ENCODE measurements at regions not wholly inside any gene's neighbourhood (a gene's known extent, or its start where the extent isn't known, plus 50 kb on each side); places are given as distances from the start of the nearest gene placed in this dataset.

DNA sequence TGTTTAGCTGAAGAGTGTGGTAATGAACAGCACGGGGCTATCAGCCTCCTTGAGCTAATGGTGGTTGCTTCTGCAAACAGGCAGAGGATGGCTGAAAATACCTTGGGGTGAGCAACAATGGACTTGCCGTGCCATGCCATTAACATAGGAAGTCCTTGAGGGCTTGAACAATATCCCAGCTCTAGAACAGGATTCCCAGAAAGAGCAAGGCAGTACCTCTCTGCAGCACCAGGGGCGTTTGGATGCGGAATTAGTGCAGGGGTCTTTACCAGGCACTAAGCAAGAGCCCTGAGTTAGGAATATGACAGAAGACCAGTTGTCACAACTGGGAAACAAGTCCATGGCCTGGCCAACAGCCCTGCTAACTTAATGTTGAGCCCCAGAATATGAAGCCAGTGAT is 143.2 kb upstream of the COBL start (continued):
- TF ChIP-seq, protein P1, sequence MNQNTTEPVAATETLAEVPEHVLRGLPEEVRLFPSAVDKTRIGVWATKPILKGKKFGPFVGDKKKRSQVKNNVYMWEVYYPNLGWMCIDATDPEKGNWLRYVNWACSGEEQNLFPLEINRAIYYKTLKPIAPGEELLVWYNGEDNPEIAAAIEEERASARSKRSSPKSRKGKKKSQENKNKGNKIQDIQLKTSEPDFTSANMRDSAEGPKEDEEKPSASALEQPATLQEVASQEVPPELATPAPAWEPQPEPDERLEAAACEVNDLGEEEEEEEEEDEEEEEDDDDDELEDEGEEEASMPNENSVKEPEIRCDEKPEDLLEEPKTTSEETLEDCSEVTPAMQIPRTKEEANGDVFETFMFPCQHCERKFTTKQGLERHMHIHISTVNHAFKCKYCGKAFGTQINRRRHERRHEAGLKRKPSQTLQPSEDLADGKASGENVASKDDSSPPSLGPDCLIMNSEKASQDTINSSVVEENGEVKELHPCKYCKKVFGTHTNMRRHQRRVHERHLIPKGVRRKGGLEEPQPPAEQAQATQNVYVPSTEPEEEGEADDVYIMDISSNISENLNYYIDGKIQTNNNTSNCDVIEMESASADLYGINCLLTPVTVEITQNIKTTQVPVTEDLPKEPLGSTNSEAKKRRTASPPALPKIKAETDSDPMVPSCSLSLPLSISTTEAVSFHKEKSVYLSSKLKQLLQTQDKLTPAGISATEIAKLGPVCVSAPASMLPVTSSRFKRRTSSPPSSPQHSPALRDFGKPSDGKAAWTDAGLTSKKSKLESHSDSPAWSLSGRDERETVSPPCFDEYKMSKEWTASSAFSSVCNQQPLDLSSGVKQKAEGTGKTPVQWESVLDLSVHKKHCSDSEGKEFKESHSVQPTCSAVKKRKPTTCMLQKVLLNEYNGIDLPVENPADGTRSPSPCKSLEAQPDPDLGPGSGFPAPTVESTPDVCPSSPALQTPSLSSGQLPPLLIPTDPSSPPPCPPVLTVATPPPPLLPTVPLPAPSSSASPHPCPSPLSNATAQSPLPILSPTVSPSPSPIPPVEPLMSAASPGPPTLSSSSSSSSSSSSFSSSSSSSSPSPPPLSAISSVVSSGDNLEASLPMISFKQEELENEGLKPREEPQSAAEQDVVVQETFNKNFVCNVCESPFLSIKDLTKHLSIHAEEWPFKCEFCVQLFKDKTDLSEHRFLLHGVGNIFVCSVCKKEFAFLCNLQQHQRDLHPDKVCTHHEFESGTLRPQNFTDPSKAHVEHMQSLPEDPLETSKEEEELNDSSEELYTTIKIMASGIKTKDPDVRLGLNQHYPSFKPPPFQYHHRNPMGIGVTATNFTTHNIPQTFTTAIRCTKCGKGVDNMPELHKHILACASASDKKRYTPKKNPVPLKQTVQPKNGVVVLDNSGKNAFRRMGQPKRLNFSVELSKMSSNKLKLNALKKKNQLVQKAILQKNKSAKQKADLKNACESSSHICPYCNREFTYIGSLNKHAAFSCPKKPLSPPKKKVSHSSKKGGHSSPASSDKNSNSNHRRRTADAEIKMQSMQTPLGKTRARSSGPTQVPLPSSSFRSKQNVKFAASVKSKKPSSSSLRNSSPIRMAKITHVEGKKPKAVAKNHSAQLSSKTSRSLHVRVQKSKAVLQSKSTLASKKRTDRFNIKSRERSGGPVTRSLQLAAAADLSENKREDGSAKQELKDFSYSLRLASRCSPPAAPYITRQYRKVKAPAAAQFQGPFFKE (tag by site-specific recombination; IDR thresholded peaks at IDR 0.05; ENCODE audit: borderline replicate concordance): no peak
- TF ChIP-seq ZNF664 (tag by site-specific recombination; IDR thresholded peaks at IDR 0.05): no peak
- no peak for TF ChIP-seq SP7 (tag by site-specific recombination; IDR thresholded peaks at IDR 0.05)
- TF ChIP-seq KLF10 (tag by site-specific recombination; IDR thresholded peaks at IDR 0.05): no peak
- TF ChIP-seq MYNN (tag by site-specific recombination; IDR thresholded peaks at IDR 0.05; ENCODE audit: borderline replicate concordance): no peak
- no peak for TF ChIP-seq ZNF776 (tag by site-specific recombination; IDR thresholded peaks at IDR 0.05; ENCODE audit: borderline replicate concordance)
- no peak for TF ChIP-seq ZNF324 (tag by site-specific recombination; IDR thresholded peaks at IDR 0.05)
- no peak for TF ChIP-seq ZSCAN16 (tag by site-specific recombination; IDR thresholded peaks at IDR 0.05)
- TF ChIP-seq ZFHX2 (tag by site-specific recombination; conservative IDR thresholded peaks at IDR 0.05): no peak
- TF ChIP-seq, protein P2, sequence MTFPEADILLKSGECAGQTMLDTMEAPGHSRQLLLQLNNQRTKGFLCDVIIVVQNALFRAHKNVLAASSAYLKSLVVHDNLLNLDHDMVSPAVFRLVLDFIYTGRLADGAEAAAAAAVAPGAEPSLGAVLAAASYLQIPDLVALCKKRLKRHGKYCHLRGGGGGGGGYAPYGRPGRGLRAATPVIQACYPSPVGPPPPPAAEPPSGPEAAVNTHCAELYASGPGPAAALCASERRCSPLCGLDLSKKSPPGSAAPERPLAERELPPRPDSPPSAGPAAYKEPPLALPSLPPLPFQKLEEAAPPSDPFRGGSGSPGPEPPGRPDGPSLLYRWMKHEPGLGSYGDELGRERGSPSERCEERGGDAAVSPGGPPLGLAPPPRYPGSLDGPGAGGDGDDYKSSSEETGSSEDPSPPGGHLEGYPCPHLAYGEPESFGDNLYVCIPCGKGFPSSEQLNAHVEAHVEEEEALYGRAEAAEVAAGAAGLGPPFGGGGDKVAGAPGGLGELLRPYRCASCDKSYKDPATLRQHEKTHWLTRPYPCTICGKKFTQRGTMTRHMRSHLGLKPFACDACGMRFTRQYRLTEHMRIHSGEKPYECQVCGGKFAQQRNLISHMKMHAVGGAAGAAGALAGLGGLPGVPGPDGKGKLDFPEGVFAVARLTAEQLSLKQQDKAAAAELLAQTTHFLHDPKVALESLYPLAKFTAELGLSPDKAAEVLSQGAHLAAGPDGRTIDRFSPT (tag by site-specific recombination; IDR thresholded peaks at IDR 0.05): no peak
- TF ChIP-seq KLF8 (tag by site-specific recombination; IDR thresholded peaks at IDR 0.05): no peak

DNA sequence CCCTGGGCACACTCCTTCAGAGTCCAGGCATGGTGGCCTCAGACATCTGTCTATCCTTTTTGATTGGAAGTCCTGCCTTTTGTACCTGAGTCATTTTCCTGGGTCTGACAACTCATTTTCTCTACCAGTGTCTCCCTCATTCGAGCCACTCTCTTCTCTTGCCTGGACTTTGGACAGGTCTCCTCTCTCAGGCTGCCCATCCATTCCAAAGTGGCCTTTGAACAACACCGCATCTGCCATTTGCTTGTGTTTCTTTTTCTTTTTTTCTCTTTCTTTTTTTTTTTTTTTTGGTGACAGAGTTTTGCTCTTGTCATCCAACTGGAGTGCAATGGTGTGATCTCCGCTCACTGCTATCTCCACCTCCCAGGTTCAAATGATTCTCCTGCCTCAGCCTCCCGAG is 142.1 kb upstream of the COBL start:
- Histone ChIP-seq H3K27ac (ENCODE audit: extremely low read depth, low read depth, low read length) (no peak overlapping the region), H3K9me3 (ENCODE audit: control insufficient read depth, insufficient read depth, low read depth, low read length) (no peaks in the 10 kb centered on the region), H3K4me3 (ENCODE audit: low read depth, low read length) (no peak overlapping the region), H3K4me1 (ENCODE audit: control insufficient read depth, insufficient read depth, low read length) (peaks cover 8% of the 10 kb centered on the region), H3K36me3 (ENCODE audit: control insufficient read depth in 2 of 2, insufficient read depth in 1 of 2, low read length in 2 of 2) (no peaks in the 10 kb centered on the region)
- CTCF ChIA-PET: no interaction called here
- TF ChIP-seq ZFP37 (tag by site-specific recombination; IDR thresholded peaks at IDR 0.05): no peak
- no peak for TF ChIP-seq ZNF677 (tag by site-specific recombination; IDR thresholded peaks at IDR 0.05)
- TF ChIP-seq ZNF548 (tag by site-specific recombination; IDR thresholded peaks at IDR 0.05): no peak
- no peak for TF ChIP-seq ZBTB20 (tag by site-specific recombination; IDR thresholded peaks at IDR 0.05)
- TF ChIP-seq, protein P3, sequence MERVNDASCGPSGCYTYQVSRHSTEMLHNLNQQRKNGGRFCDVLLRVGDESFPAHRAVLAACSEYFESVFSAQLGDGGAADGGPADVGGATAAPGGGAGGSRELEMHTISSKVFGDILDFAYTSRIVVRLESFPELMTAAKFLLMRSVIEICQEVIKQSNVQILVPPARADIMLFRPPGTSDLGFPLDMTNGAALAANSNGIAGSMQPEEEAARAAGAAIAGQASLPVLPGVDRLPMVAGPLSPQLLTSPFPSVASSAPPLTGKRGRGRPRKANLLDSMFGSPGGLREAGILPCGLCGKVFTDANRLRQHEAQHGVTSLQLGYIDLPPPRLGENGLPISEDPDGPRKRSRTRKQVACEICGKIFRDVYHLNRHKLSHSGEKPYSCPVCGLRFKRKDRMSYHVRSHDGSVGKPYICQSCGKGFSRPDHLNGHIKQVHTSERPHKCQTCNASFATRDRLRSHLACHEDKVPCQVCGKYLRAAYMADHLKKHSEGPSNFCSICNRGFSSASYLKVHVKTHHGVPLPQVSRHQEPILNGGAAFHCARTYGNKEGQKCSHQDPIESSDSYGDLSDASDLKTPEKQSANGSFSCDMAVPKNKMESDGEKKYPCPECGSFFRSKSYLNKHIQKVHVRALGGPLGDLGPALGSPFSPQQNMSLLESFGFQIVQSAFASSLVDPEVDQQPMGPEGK (tag by site-specific recombination; IDR thresholded peaks at IDR 0.05): no peak
- TF ChIP-seq IKZF3 (tag by site-specific recombination; IDR thresholded peaks at IDR 0.05): no peak
- TF ChIP-seq, protein P4, sequence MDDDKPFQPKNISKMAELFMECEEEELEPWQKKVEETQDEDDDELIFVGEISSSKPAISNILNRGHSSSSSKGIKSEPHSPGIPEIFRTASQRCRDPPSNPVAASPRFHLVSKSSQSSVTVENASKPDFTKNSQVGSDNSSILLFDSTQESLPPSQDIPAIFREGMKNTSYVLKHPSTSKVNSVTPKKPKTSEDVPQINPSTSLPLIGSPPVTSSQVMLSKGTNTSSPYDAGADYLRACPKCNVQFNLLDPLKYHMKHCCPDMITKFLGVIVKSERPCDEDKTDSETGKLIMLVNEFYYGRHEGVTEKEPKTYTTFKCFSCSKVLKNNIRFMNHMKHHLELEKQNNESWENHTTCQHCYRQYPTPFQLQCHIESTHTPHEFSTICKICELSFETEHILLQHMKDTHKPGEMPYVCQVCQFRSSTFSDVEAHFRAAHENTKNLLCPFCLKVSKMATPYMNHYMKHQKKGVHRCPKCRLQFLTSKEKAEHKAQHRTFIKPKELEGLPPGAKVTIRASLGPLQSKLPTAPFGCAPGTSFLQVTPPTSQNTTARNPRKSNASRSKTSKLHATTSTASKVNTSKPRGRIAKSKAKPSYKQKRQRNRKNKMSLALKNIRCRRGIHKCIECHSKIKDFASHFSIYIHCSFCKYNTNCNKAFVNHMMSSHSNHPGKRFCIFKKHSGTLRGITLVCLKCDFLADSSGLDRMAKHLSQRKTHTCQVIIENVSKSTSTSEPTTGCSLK (tag by site-specific recombination; IDR thresholded peaks at IDR 0.05): no peak
- no peak for TF ChIP-seq ZBTB7A (tag by site-specific recombination; IDR thresholded peaks at IDR 0.05; ENCODE audit: low read depth)
- POLR2A ChIA-PET: no interaction called here

Measured in HEK293 (cell line).